ENCODE measurements at regions not wholly inside any gene's neighbourhood (a gene's known extent, or its start where the extent isn't known, plus 50 kb on each side); places are given as distances from the start of the nearest gene placed in this dataset.

DNA sequence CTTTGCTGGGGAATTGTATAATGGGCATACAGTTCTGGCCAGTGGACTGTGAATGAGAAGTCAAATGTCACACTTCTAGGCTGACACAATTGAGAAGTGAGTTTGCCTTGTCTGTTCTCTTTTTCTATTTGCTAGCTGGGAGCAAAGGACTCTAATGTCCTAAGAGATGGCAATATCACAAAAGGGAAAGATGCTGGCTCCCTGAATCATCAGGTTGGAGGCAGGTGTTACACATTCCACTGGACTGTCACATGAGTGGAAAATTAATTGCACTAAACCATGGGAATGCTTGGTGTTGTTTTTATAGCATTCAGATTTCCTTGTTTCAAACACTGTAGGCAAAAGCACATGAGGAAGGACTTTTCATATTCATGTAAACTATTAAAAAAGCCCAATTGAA, 388.3 kb downstream of the ADAM29 start:
- Mint-ChIP-seq H3K36me3 (no peaks in the 10 kb centered on the region), H3K27me3 (ENCODE audit: low read depth) (no peaks in the 10 kb centered on the region), H3K9me3 (no peaks in the 10 kb centered on the region), H3K4me3 (no peak overlapping the region), H3K4me1 (peaks cover 11% of the 10 kb centered on the region), H3K27ac (no peak overlapping the region)
- DNase-seq (ENCODE audit: low spot score in 2 of 2, unreplicated experiment in 2 of 2), result no peak
- no peak for TF ChIP-seq CTCF (IDR thresholded peaks at IDR 0.05; ENCODE audit: unreplicated experiment)

DNA sequence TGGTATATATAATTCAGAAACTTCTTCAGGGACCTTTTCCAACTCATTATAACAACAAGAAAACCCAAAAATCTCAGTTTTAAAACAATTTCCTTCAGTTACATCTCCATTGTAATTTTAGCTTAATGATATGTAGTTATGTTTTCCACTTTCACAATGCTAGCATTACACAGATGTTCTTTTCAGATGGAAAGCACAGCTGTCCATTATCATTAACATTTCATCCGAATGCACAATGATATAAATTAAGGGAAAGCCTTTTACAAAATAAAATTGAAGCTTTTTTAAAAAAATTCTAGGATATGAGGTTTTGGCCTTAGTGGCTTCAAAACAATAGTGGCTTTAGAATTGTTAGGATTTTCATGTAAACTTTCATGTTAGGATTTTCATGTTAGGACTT, 389.2 kb downstream of the ADAM29 start:
- no peaks in the 10 kb centered on the region for H3K36me3 Mint-ChIP-seq
- H3K27me3 Mint-ChIP-seq (ENCODE audit: low read depth), result no peaks in the 10 kb centered on the region
- peaks cover 16% of the 10 kb centered on the region for H3K4me1 Mint-ChIP-seq
- TF ChIP-seq CTCF (IDR thresholded peaks at IDR 0.05; ENCODE audit: unreplicated experiment), result no peak
- no peak for DNase-seq (ENCODE audit: low spot score in 2 of 2, unreplicated experiment in 2 of 2)
- H3K9me3 Mint-ChIP-seq, result peaks cover 3% of the 10 kb centered on the region
- no peak overlapping the region for H3K4me3 Mint-ChIP-seq
- H3K27ac Mint-ChIP-seq, result no peak overlapping the region

- Mint-ChIP-seq H3K9me3 (peaks cover 3% of the 10 kb centered on the region), H3K36me3 (no peaks in the 10 kb centered on the region), H3K27me3 (ENCODE audit: low read depth) (no peaks in the 10 kb centered on the region), H3K27ac (no peak overlapping the region), H3K4me3 (no peak overlapping the region), H3K4me1 (peaks cover 19% of the 10 kb centered on the region)
- TF ChIP-seq CTCF (IDR thresholded peaks at IDR 0.05; ENCODE audit: unreplicated experiment), result no peak
- no peak for DNase-seq (ENCODE audit: low spot score in 2 of 2, unreplicated experiment in 2 of 2)
Measured at GRCh38 chr4:175308236-175308635, 390.1 kb downstream of the ADAM29 start.

DNA sequence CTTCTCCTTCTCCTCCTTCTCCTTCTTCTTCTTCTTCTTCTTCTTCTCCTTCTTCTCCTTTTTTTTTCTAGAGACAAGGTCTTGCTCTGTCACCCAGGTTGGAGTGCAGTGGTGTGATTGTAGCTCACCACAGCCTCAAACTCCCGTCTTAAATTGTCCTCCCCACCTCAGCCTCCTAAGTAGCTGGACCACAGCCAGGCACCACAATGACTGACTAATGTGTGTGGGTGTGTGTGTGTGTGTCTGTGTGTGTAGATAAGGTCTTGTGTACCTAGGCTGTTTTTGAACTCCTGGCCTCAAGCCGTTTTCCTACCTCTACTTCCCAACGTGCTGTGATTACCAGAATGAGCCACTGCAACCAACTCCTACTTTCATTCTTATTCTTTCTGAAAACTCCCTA, 390.9 kb downstream of the ADAM29 start:
- DNase-seq (ENCODE audit: low spot score in 2 of 2, unreplicated experiment in 2 of 2), result no peak
- peaks cover 3% of the 10 kb centered on the region for H3K9me3 Mint-ChIP-seq
- no peaks in the 10 kb centered on the region for H3K36me3 Mint-ChIP-seq
- no peak overlapping the region for H3K4me3 Mint-ChIP-seq
- no peak overlapping the region for H3K27ac Mint-ChIP-seq
- no peaks in the 10 kb centered on the region for H3K27me3 Mint-ChIP-seq (ENCODE audit: low read depth)
- peaks cover 19% of the 10 kb centered on the region for H3K4me1 Mint-ChIP-seq
- no peak for TF ChIP-seq CTCF (IDR thresholded peaks at IDR 0.05; ENCODE audit: unreplicated experiment)

DNA sequence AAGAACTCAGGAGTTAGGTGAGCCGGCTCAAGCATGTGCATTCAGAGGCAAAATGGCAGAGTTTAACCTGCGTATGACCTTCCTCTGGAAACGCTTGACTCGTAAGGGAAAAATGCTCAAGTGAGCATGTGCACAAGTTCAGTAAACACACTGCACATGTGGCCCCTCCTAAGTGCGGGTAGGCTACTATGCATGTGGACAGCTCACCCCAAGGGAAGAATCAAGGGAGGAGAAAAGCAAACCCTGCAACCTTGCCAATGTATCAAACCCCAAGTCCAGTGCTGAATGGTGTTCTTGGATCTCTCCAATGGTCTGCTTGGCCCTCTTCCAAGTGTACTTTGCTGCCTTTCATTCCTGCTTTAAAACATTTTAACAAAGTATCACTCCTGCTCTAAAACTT, 407.1 kb downstream of the ADAM29 start:
- no peak for DNase-seq (ENCODE audit: low spot score in 2 of 2, unreplicated experiment in 2 of 2)
- Mint-ChIP-seq H3K36me3 (no peaks in the 10 kb centered on the region), H3K9me3 (peaks cover 6% of the 10 kb centered on the region), H3K4me3 (no peak overlapping the region), H3K27ac (no peak overlapping the region), H3K4me1 (no peaks in the 10 kb centered on the region), H3K27me3 (ENCODE audit: low read depth) (no peaks in the 10 kb centered on the region)
- no peak for TF ChIP-seq CTCF (IDR thresholded peaks at IDR 0.05; ENCODE audit: unreplicated experiment)

- Mint-ChIP-seq H3K9me3 (peaks cover 6% of the 10 kb centered on the region), H3K27ac (no peak overlapping the region), H3K4me1 (no peaks in the 10 kb centered on the region), H3K27me3 (ENCODE audit: low read depth) (no peaks in the 10 kb centered on the region), H3K36me3 (no peaks in the 10 kb centered on the region), H3K4me3 (no peak overlapping the region)
- TF ChIP-seq CTCF (IDR thresholded peaks at IDR 0.05; ENCODE audit: unreplicated experiment), result no peak
- DNase-seq (ENCODE audit: low spot score in 2 of 2, unreplicated experiment in 2 of 2), result no peak
Measured at GRCh38 chr4:175326796-175327195, 408.6 kb downstream of the ADAM29 start.

Data from mesothelial cell of epicardium (in vitro differentiated cells).